HG02938 (cell line): ENCODE measurements at regions not wholly inside any gene's neighbourhood (a gene's known extent, or its start where the extent isn't known, plus 50 kb on each side); places are given as distances from the start of the nearest gene placed in this dataset.

ENCODE experiments used
- ATAC-seq: cut with Tn5 transposase; IDR thresholded peaks from one replicate; pipeline ENCODE4 v1.9.1; 2021; ENCODE audit warnings: mild to moderate bottlenecking, moderate library complexity; ENCODE audit not compliant: unreplicated experiment

DNA sequence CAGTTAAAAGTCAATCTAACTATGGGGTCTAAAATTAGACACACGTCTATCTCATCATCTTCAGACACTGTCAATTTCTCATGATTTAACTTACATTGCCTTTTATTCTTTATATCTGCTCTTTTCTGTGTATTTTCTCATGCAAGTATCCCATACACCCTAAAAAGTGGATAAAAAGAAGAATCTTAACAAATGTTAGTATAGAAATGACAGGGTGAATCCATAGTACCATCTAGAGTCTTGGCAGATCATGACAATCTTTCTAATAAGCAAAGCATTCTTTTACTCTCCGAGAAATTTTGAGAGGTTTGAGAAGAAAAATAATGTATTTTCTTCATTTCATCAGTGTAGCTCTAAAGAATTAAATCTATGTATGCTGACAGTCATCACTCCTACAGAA lies 382.7 kb downstream of the C6orf118 start:
- ATAC-seq: no peak

- no peak for ATAC-seq
Measured at GRCh38 chr6:164925681-164926530, 383.5 kb downstream of the C6orf118 start.

GRCh38 chr6:164924674-164925073 lies 384.7 kb downstream of the C6orf118 start:
- no peak for ATAC-seq

GRCh38 chr6:164917211-164917610 lies 392.2 kb downstream of the C6orf118 start:
- ATAC-seq: no peak

DNA sequence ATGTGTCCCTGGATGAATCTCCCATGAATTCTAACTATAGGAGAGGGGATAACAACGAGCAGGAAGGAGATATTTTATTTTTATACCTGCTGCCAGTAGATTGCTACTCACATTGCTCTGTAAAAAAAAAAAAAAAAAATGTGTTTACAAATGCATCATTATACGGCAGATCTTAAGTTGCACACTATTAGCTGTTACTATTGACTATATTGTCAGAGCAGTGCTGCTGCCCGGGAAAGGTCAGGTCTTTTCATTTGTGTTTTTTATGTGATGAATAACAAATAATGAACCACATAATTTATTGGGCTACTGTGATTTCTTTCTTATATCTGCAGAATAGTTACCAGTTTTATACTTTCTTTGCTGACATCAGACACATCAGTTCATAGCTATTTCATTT lies 393.3 kb downstream of the C6orf118 start:
- no peak for ATAC-seq

DNA sequence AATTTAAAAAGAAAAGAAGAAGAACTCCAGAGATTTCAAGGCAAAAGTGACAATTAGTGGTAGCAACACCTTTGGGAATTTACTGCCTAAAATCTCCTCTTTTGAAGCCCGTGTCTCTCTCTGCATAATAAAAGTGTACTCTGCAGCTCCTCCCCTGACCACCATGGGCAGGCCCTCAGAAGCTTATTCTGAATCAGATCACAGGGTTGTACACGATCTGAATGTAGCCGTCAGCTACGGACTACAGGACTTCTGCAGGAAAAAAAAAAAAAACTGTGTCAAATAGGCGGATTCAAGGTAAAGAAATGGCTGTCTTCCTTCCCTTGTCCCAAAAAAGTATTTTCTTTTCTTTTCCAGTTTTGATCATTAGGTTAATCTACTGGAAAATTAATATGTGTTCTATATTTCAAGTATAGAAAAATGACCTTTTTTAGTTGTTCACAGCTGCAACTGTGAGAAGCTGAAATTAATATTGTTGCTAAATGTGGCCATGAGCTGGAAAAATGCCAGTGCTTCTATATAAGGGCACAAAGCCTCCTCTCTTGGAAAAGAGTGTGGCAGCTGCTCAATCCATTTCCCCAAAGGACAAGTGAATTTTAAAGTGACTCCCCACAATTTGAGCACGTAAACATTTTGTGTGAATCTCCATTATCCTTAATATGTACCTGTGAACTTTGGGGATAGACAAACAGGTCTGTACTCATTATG lies 397.4 kb downstream of the C6orf118 start:
- ATAC-seq: no peak

DNA sequence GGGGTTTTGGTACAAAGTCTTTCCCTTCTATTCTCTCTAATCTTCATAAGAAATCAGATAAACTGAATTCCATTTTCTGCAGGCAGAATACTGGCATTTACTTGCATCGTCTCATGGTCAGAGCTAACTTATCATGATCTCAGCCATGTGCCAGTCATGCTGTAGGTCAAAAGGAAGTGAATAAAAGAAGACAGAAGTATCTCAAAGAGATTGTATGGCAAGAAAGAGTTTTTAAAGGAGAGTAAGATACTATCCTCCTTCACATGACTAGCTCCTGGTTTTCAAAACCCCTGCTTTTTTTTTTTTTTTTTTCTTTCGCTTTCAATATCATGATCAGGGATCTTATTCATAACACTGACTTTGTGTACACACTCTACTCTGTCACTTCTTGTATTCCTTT lies 398.3 kb downstream of the C6orf118 start:
- ATAC-seq: no peak

- ATAC-seq: no peak
Measured at GRCh38 chr6:164906766-164907165, 402.6 kb downstream of the C6orf118 start.

- ATAC-seq: no peak
Measured at GRCh38 chr6:164905311-164905710, 404.1 kb downstream of the C6orf118 start.

- ATAC-seq: no peak
Measured at GRCh38 chr6:164898412-164898811, 411.0 kb downstream of the C6orf118 start.

DNA sequence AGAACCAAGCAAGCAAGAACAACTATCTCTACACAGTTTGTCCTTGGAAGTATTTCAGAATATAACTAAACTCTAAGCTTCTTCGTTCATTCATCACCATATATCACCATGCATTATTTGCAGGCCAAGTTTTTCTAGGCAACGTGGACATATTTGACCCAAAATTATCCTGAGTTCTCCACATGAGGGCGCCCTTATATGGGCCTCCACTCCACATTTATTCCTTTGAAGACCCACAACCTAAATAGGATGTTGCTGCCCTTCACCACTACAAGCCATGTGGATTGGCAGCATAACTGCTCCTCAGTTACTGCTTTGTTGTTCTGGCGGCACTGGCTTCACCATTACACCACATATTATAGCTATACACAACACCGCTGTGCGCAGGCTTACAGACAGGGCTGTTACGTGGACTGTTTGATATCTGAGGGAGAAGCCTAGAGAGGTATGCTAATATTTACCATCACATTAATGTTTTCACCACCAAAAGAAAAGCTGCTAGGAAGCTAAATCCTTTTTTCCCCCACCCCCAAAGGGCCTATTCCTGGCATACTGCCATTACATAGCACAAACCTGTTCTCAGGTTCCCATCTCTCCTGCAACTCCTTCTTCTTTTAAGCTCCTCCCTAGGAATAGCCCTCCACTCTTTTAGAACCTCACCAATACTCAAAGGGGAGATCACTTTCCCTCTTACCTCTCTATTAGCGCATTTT lies 411.7 kb downstream of the C6orf118 start:
- no peak for ATAC-seq

GRCh38 chr6:164889980-164890379 lies 419.4 kb downstream of the C6orf118 start:
- ATAC-seq: no peak

GRCh38 chr6:164887660-164888059 lies 421.7 kb downstream of the C6orf118 start:
- no peak for ATAC-seq

- ATAC-seq: no peak
Measured at GRCh38 chr6:164882236-164882635, 427.2 kb downstream of the C6orf118 start.

GRCh38 chr6:164871783-164872182 lies 437.6 kb downstream of the C6orf118 start:
- no peak for ATAC-seq

- no peak for ATAC-seq
Measured at GRCh38 chr6:164870164-164870563, 439.2 kb downstream of the C6orf118 start.

DNA sequence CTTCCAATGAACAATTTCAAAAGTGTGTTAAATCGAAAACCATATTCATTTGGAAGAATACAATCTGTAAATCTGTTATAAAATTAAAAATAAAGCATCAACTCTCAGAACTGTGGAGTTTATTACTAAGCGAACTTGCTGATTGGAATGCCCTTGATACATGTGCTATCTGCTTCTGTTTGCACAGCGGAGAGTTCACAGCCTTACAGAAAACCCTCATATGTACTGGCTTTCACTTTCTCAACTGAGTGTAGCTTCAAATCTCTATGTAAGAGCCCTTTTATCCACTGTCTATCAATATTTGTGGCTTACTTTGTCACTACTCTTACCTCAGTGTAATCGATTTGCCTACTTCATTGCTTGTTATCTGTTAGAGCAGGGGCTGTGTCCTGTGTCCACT lies 447.4 kb downstream of the C6orf118 start:
- no peak for ATAC-seq

- ATAC-seq: no peak
Measured at GRCh38 chr6:164859816-164860215, 449.6 kb downstream of the C6orf118 start.

DNA sequence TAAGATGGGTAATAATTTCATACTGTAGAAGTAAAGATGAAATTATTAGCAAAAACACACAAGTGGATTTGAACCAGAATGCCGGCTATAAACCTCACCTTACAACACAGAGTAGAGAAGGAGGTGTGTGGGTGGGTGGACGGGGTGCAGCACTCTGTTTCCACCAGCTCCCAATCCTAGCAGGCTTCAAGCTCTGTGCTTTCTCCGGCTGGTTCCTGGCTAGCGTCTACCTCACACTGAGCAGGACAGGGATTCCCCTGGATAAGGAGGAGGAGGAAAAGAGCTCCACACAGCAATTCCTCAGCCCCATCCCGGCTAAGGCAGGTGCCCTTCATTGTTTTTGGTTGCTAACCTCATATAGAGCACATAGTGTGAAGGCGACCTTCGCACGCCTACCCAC lies 453.3 kb downstream of the C6orf118 start:
- ATAC-seq: no peak

DNA sequence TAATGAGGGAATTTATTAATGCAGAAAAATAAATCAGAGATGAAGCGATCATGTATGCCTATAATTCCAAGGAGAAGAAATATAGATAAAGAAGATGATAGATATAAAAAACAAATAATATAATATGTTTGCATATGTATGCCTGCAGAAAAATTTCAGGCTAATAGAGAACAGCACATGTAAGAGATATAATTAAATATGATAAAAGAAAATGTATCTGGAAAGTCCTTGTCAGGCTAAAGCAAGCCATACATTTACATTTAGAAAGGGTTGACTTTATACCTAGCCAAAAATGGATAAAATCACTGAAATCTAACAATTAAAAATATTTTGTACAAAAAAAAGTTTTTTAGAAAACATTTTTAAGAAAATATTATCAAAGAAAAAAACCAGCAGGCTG lies 454.1 kb downstream of the C6orf118 start:
- no peak for ATAC-seq

- ATAC-seq: no peak
Measured at GRCh38 chr6:164854526-164854925, 454.9 kb downstream of the C6orf118 start.

DNA sequence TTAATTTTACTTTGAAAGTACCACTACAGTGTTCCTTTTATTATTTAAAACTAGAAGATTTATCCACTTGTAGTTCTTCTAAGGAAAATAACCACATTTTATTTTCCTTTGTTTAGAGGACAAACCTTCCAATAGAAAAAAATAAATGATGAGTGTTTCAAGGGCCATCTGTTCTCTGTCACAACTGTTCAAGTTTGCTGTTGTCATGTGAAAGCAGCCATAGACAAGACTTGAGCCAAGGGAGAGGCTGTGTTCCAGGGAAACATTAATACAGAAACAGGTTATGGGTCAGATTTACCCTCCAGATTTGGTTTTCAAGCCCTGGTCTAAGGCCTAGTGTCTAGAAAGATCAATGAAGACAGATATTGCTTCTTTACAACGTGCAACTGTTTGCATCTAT lies 463.6 kb downstream of the C6orf118 start:
- no peak for ATAC-seq
